ENCODE measurements at regions not wholly inside any gene's neighbourhood (a gene's known extent, or its start where the extent isn't known, plus 50 kb on each side); places are given as distances from the start of the nearest gene placed in this dataset.

GRCh38 chr2:136439064-136439676 lies 321.2 kb upstream of the CXCR4 start:
- no peak for TF ChIP-seq CTCF (IDR thresholded peaks at IDR 0.05; ENCODE audit: partially characterized antibody, unreplicated experiment)
- DNase-seq: no peak
- Mint-ChIP-seq H3K4me1 (ENCODE audit: low read depth, unreplicated experiment) (peaks cover 12% of the 10 kb centered on the region), H3K36me3 (ENCODE audit: unreplicated experiment) (no peaks in the 10 kb centered on the region), H3K27me3 (ENCODE audit: unreplicated experiment) (no peaks in the 10 kb centered on the region), H3K27ac (ENCODE audit: unreplicated experiment) (no peak overlapping the region), H3K9me3 (ENCODE audit: unreplicated experiment) (no peaks in the 10 kb centered on the region), H3K4me3 (ENCODE audit: unreplicated experiment) (no peak overlapping the region)

- no peaks in the 10 kb centered on the region for H3K9me3 Mint-ChIP-seq (ENCODE audit: unreplicated experiment)
- no peak for TF ChIP-seq CTCF (IDR thresholded peaks at IDR 0.05; ENCODE audit: partially characterized antibody, unreplicated experiment)
- no peaks in the 10 kb centered on the region for H3K36me3 Mint-ChIP-seq (ENCODE audit: unreplicated experiment)
- no peak for DNase-seq
- no peak overlapping the region for H3K4me3 Mint-ChIP-seq (ENCODE audit: unreplicated experiment)
- H3K27ac Mint-ChIP-seq (ENCODE audit: unreplicated experiment): peak overlapping the region; percentile 7
- H3K4me1 Mint-ChIP-seq (ENCODE audit: low read depth, unreplicated experiment): peaks cover 12% of the 10 kb centered on the region
- H3K27me3 Mint-ChIP-seq (ENCODE audit: unreplicated experiment): no peaks in the 10 kb centered on the region
Measured at GRCh38 chr2:136437461-136437860, 319.5 kb upstream of the CXCR4 start.

GRCh38 chr2:136436936-136437335 lies 319.0 kb upstream of the CXCR4 start:
- DNase-seq: no peak
- no peak for TF ChIP-seq CTCF (IDR thresholded peaks at IDR 0.05; ENCODE audit: partially characterized antibody, unreplicated experiment)
- Mint-ChIP-seq H3K27me3 (ENCODE audit: unreplicated experiment) (no peaks in the 10 kb centered on the region), H3K4me3 (ENCODE audit: unreplicated experiment) (no peak overlapping the region), H3K9me3 (ENCODE audit: unreplicated experiment) (no peaks in the 10 kb centered on the region), H3K36me3 (ENCODE audit: unreplicated experiment) (no peaks in the 10 kb centered on the region), H3K4me1 (ENCODE audit: low read depth, unreplicated experiment) (peaks cover 12% of the 10 kb centered on the region), H3K27ac (ENCODE audit: unreplicated experiment) (peak overlapping the region; percentile 56)

- Mint-ChIP-seq H3K27me3 (ENCODE audit: unreplicated experiment) (no peaks in the 10 kb centered on the region), H3K4me1 (ENCODE audit: low read depth, unreplicated experiment) (peaks cover 12% of the 10 kb centered on the region), H3K9me3 (ENCODE audit: unreplicated experiment) (no peaks in the 10 kb centered on the region), H3K4me3 (ENCODE audit: unreplicated experiment) (no peak overlapping the region), H3K27ac (ENCODE audit: unreplicated experiment) (no peak overlapping the region), H3K36me3 (ENCODE audit: unreplicated experiment) (no peaks in the 10 kb centered on the region)
- no peak for DNase-seq
- TF ChIP-seq CTCF (IDR thresholded peaks at IDR 0.05; ENCODE audit: partially characterized antibody, unreplicated experiment): no peak
Measured at GRCh38 chr2:136434251-136434715, 316.3 kb upstream of the CXCR4 start.

- no peaks in the 10 kb centered on the region for H3K9me3 Mint-ChIP-seq (ENCODE audit: unreplicated experiment)
- no peak for TF ChIP-seq CTCF (IDR thresholded peaks at IDR 0.05; ENCODE audit: partially characterized antibody, unreplicated experiment)
- H3K36me3 Mint-ChIP-seq (ENCODE audit: unreplicated experiment): no peaks in the 10 kb centered on the region
- H3K4me3 Mint-ChIP-seq (ENCODE audit: unreplicated experiment): no peak overlapping the region
- DNase-seq: no peak
- peaks cover 10% of the 10 kb centered on the region for H3K4me1 Mint-ChIP-seq (ENCODE audit: low read depth, unreplicated experiment)
- H3K27me3 Mint-ChIP-seq (ENCODE audit: unreplicated experiment): no peaks in the 10 kb centered on the region
- no peak overlapping the region for H3K27ac Mint-ChIP-seq (ENCODE audit: unreplicated experiment)
Measured at GRCh38 chr2:136433261-136433660, 315.3 kb upstream of the CXCR4 start.
